Testis (tissue), 2 donors: ENCODE measurements at regions not wholly inside any gene's neighbourhood (a gene's known extent, or its start where the extent isn't known, plus 50 kb on each side); places are given as distances from the start of the nearest gene placed in this dataset.

Experiments used
- POLR2A ChIP-seq: fragments of 450-650 bp; IDR thresholded peaks from one replicate; pipeline ENCODE4 v1.6.1; 2017; ENCODE audit warnings: antibody characterized with exemption, mild to moderate bottlenecking, moderate library complexity
- TF ChIP-seq, protein P1 (sequence below), 3 experiments: fragments of 450-650 bp in 2 of 3; fragments of 200-600 bp in 1 of 3; sonication (generic) in 1 of 3; IDR thresholded peaks; one replicate each; pipeline ENCODE4 v1.5.1; 2016 to 2019; ENCODE audit warnings: antibody characterized with exemption in 3 of 3, mild to moderate bottlenecking in 2 of 3, moderate library complexity in 1 of 3

DNA sequence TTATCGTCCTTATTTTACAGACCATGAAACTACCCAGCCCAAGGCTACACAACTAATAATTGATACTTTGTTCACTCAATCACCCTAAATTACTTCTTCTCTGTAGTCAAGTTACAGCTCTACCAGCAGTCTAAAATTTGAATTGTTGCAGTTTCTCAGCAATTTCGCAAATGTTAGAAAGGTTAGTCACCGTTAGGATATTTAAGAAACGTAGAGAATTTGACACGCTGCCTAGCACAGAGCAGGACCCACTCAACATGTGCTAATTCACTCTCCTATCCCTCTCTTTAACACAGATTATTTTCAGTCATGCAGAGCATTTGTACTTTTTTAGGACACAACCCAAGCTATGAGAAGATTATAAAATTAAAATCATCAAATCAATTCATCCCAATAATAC is 771.1 kb upstream of the LUZP2 start:
- TF ChIP-seq, protein P1, sequence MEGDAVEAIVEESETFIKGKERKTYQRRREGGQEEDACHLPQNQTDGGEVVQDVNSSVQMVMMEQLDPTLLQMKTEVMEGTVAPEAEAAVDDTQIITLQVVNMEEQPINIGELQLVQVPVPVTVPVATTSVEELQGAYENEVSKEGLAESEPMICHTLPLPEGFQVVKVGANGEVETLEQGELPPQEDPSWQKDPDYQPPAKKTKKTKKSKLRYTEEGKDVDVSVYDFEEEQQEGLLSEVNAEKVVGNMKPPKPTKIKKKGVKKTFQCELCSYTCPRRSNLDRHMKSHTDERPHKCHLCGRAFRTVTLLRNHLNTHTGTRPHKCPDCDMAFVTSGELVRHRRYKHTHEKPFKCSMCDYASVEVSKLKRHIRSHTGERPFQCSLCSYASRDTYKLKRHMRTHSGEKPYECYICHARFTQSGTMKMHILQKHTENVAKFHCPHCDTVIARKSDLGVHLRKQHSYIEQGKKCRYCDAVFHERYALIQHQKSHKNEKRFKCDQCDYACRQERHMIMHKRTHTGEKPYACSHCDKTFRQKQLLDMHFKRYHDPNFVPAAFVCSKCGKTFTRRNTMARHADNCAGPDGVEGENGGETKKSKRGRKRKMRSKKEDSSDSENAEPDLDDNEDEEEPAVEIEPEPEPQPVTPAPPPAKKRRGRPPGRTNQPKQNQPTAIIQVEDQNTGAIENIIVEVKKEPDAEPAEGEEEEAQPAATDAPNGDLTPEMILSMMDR (IDR thresholded peaks at IDR 0.05), result no peak
- TF ChIP-seq POLR2A, result no peak
